GM21529 (cell line): ENCODE measurements at regions not wholly inside any gene's neighbourhood (a gene's known extent, or its start where the extent isn't known, plus 50 kb on each side); places are given as distances from the start of the nearest gene placed in this dataset.

ENCODE experiments used
- ATAC-seq: cut with Tn5 transposase; IDR thresholded peaks from one replicate; pipeline ENCODE4 v1.9.1; 2021; ENCODE audit not compliant: unreplicated experiment

- ATAC-seq, result no peak
Measured at GRCh38 chr14:53808042-53808441, 148.6 kb downstream of the BMP4 start.

DNA sequence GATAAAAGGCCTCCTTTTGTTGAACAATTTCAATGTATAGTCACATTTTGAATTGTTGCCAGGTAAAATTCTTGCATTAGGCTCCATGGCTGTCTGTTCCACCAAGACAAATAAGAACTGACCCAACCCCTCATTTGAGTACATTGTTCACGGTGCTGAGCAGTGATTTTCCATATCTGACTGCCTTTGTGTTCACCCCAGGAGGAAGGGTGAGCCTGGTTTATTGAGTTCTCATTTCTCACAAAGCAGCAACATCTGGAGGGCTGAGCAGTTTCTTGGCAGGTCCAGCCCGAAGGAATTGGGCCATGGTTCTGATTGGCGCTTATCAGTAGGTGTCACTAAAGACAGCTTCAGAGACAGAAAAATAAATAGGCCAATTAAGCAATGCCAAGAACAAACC lies 149.1 kb downstream of the BMP4 start:
- no peak for ATAC-seq

DNA sequence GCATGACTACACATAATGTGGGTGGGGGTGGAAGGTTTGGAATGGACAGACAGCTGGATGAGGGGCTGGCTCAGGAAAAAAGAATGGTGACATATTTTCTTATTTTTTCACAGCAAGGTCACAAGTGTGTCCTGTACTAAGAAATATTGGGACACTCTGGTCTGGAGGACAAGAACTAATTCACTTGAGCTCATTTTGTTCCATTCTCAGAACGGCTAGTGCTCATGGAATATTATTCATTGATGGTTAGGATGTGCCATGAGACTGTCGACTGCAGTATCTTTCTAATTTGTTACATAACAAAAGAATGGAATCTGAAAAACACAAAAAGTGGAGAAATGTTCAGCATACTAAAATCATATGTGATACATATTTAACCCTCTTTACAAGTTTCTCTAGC lies 149.5 kb downstream of the BMP4 start:
- no peak for ATAC-seq

DNA sequence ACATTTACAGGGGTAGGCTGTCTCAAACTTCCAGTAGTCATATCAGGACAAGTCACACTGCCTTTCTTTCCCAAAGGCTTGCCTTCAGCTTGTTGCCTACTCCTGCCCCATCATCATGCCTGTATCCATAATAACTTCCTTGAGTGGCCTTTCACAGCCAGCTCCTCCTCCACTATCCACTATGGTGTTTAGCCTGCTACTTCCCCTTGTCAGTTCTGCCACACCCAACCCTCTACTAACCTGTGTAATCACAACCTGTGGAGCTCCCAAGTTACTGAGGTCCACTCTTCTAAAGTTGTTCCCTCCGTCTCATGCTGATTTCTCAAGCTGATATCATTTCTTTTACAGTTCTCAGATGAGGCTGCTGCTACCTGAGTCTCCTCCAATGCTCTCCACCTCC lies 159.9 kb downstream of the BMP4 start:
- ATAC-seq, result no peak

DNA sequence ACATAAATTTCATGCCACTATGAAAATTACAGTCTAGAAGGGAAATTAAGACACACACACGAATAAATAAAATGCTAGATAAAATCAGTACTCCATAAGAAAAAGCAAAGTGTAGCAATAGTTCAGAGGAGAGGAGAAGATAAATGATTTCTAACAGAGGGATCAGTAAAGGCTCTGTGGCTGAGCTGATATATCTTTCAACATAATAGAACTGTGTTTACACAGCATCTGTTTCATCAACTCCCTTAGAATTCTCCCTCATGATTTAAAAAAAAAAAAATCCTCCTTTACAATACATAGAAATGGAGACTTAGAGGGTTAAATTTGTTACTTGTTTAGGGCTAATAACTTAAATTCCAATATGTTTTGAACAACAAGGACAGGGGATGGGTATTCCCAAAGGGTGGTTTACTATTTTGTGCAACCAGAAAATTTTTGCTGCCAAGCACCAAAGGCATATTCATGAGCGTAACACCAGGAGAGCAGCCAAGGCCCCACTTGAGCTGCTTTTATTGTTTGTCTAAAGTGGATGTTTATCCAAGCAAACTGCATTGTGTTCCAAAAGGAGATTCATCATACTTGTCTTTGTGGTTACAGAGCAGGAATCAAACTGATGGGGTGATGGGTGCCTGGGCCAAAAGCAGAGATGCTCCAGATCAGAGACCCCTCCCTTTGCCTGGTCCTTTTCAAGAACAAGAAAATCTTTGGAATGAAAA lies 162.7 kb downstream of the BMP4 start:
- no peak for ATAC-seq

- no peak for ATAC-seq
Measured at GRCh38 chr14:53792909-53793308, 163.7 kb downstream of the BMP4 start.

DNA sequence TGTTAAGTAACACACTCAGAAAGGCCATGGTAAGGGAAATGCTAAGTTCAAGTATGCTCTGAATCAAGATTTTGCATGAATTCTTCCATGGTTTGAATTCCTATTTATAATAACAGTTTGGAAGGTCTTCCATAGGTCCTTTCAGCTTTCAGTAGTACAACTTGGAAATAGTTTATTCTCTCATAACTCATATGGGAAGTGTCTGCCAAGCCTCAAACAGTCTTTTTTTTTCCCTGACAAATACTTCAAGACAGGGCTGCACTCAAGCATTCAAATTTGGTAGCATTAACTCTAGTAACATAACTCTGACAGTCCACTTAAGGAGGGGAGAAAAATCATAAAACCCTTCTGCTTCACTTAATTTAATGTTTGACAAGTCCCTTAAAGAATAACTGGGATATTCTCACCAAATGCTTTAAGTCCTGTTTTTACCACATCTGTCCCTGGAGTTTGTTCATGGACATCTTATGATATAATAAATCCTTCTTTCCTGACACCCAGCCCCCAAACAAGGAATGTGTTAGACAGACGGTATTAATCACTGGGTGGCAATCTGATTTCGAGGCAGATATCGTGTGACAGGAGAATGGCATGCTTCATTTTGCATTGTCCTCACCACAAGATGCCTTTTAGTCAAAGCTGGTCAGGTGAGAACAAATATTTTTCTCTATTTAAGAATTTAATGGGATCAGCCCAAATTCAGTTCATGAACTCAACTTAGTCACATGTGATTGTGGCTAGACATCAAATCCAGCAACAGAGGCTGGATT lies 165.7 kb downstream of the BMP4 start:
- ATAC-seq, result no peak

DNA sequence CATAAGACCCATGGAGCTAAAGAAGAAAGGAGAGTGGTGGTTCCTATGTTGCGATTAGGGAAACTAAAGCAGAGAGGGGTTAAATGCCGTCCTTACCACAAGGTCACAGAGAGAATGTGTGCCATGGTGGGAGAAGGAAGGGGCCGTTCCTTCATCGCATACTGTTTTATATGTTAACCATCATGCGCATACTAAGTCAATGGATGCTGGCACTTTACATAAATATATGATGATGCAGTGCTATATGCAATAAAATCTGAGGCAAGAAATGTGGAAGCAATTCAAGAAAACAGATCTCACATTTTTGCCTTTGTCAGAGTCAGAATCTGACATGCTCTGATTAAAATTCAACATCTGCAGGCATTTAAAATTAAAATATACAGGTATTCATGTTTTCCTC lies 168.1 kb downstream of the BMP4 start:
- no peak for ATAC-seq

GRCh38 chr14:53786045-53786444 lies 170.6 kb downstream of the BMP4 start:
- no peak for ATAC-seq

DNA sequence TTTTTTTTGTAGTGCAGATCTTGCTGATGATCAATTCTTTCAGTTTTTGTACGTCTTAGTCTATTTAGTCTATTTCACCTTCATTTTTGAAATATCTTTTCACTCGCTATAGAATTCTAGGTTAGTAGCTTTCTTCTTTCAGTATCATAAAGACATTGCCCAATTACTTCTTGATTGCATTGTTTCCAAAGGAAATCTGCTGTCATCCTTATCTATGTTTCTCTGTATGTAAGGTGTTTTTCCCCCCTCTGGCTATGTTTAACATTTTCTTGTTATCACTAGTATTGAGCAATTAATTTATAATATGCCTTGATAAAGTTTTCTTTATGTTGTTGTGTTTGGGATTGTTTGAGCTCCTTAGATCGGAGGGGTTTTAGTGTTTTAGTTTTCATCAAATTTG lies 171.9 kb downstream of the BMP4 start:
- ATAC-seq, result no peak

- ATAC-seq, result no peak
Measured at GRCh38 chr14:53783256-53783655, 173.4 kb downstream of the BMP4 start.

DNA sequence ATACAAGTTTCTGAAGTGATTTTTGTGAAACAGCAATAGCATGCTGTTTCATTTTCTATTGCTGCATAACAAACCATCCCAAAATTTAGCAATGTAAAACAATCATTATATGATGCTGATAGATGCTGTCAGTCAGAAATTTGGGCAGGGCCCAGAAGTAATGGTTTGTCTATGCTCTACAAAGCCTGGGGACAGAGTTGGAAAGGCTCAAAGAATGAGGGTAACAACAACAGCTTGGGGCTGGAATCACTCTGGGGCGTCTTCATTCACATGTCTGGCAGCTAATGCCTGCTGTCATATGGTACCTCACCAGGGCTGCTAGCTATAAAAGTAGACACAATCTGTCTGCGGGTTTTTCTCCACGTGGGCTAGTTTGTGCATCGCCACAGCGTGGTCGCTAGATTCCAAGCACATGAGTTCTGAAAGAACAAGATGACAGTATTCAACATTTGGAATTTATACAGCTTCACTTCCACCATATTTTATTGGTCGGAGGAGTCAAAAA lies 176.5 kb downstream of the BMP4 start:
- no peak for ATAC-seq

DNA sequence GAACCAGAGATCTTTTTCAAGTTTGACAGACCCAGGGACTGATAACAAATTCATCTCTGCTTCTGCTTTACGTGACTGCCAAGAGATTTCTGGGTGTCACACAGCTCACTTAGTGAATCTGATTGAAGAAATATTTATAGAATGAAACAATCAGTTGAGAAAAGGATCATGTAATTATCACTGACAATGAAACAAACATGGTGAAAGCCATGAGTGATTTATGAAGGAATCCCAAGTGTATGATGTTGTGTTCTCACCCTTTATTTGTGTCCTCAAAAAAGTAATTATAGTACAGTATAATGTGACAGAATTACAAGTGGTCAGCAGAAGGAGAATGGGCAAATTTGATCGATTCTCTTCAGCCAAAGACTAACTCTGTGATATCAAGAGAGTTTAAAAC lies 177.3 kb downstream of the BMP4 start:
- ATAC-seq, result no peak

- ATAC-seq, result no peak
Measured at GRCh38 chr14:53778263-53778662, 178.4 kb downstream of the BMP4 start.

DNA sequence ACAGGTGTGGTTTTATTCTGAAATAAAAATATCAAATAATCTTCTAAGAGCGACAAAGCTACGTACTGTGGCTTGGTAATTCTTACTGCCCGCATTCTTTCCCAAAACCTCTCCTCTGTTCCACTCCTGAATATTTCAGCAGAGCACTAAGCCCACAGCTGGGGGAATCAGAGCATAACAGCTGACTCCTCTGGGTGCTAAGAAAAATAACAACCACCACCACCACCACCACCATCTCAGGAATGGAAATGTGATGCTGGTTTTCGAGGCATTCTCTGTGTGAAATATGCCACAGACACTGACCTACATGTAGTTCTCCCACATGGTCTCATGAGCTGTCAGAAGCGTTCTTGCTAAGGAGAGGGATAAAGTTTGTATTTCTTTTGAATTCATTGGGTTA lies 183.7 kb downstream of the BMP4 start:
- ATAC-seq, result no peak

- ATAC-seq, result no peak
Measured at GRCh38 chr14:53767566-53767965, 189.1 kb downstream of the BMP4 start.

DNA sequence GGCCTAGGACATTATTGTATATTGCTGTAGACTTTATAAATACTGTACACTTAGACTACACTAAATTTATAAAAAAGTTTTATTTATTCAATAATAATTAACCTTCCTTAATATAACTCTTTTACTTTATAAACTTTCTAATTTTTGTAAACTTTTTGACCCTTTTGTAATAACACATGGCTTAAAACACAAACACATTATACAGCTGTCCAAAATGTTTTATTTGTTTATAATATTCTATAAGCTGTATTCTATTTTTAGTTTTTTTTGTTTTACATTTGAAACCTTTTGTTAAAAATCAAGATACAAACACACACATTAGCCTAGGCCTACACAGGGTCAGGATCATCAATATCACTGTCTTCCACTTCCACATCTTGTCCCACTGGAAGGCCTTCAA lies 190.0 kb downstream of the BMP4 start:
- no peak for ATAC-seq

DNA sequence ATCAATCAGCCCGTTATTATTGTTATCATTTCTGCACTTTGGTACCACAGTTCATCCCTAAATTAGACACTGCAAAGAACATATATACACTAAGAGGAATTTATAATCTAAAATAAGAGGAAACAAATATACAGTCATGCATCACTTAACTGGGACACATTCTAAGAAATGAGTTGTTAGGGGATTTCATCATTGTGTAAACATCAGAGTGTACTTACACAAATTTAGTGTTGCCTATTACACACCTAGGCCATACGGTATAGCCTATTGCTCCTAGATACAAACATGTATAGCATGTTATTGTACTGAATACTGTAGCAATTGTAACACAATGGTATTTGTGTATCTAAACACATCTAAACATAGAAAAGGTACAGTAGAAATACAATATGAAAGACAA lies 190.5 kb downstream of the BMP4 start:
- ATAC-seq, result no peak

DNA sequence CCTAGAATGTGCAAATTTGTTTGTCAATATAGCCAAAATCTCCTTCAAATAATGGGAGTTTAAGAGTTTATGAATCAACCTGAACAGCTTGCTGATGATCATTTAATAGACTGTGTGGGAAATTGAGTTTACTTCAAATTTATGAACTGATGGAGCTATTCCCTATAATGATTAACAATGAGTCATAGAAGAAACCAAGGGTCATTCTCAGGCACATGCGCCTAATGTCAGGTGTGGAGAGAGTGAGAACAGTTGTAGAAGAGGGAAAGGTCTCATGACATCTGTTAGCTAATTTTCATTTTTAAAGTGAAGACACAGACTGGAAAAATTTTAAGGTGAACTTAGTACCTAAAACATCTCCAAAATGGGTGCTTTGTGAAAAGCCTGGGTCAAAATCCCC lies 191.8 kb downstream of the BMP4 start:
- ATAC-seq, result no peak

GRCh38 chr14:53758141-53758540 lies 198.5 kb downstream of the BMP4 start:
- no peak for ATAC-seq

DNA sequence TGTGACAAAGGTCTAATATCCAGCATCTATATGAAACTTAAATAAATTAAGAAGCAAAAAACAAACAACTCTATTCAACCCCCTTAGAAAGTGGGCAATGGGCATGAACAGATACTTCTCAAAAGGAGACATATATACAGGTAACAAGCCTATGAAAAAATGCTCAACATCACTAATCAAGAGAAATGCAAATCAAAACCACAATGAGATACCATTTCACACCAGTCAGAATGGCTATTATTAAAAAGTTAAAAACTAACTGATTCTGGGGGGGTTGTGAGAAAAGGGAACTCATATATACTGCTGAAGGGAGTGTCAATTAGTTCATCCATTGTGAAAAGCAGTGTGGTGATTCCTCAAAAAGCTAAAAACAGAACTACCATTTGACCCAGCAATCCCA lies 198.9 kb downstream of the BMP4 start:
- ATAC-seq, result no peak

DNA sequence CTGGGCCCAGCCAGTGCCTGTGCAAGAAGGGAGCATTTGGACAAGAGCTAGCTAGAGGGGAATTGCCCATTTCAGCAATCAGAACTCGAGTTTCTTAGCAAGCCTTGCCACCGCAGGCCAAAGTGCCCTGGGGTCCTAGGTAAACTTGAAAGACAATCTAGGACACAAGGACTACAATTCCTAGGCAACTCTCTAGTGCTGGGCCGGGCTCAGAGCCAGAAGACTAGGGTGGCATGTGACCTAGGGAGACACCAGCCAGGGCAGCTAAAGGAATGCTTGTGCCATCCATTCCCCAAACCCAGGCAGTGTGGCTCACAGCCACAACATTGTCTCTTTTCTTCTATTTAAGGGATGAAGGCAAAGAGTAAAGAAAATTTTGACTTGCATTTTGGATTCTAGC lies 205.0 kb downstream of the BMP4 start:
- no peak for ATAC-seq

DNA sequence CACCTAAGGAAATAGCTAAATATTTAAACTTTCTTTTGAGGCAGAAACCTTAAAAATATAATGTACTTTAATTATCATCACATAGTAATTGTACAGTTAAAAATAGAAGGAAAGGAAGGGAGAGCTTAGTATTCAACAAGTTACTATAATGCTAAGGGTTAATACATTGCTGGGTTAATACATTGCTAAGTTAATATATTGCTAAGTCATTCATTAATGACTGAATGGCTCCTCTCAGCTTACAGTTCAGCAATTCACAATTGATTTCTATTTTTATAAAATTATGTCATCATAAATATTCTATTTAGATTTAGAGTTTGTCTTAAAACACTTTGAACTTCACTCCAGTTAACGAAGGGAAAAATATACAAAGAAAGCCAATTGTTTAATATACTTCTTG lies 207.9 kb downstream of the BMP4 start:
- no peak for ATAC-seq
